Thyroid gland (tissue), 4 donors: ENCODE measurements at regions not wholly inside any gene's neighbourhood (a gene's known extent, or its start where the extent isn't known, plus 50 kb on each side); places are given as distances from the start of the nearest gene placed in this dataset.

ENCODE experiments used
- POLR2A ChIP-seq, 2 donors: fragments of 450-650 bp; IDR thresholded peaks; one replicate each; pipeline ENCODE4 v1.6.1; 2017; ENCODE audit warnings: antibody characterized with exemption in 2 of 2, mild to moderate bottlenecking in 2 of 2, moderate library complexity in 1 of 2
- TF ChIP-seq, protein P1 (sequence below), 6 experiments: fragments of 200-600 bp in 3 of 6; fragments of 450-650 bp in 3 of 6; sonication (generic) in 3 of 6; IDR thresholded peaks; one replicate each; pipeline ENCODE4 v1.5.1; 2016 to 2019; ENCODE audit warnings: antibody characterized with exemption in 6 of 6, mild to moderate bottlenecking in 2 of 6, inconsistent platforms in 1 of 6, moderate library complexity in 1 of 6

- TF ChIP-seq, protein P1, sequence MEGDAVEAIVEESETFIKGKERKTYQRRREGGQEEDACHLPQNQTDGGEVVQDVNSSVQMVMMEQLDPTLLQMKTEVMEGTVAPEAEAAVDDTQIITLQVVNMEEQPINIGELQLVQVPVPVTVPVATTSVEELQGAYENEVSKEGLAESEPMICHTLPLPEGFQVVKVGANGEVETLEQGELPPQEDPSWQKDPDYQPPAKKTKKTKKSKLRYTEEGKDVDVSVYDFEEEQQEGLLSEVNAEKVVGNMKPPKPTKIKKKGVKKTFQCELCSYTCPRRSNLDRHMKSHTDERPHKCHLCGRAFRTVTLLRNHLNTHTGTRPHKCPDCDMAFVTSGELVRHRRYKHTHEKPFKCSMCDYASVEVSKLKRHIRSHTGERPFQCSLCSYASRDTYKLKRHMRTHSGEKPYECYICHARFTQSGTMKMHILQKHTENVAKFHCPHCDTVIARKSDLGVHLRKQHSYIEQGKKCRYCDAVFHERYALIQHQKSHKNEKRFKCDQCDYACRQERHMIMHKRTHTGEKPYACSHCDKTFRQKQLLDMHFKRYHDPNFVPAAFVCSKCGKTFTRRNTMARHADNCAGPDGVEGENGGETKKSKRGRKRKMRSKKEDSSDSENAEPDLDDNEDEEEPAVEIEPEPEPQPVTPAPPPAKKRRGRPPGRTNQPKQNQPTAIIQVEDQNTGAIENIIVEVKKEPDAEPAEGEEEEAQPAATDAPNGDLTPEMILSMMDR (IDR thresholded peaks at IDR 0.05): no peak
- TF ChIP-seq POLR2A (IDR thresholded peaks at IDR 0.05): no peak
Measured at GRCh38 chr4:59400334-59400733, 1799.8 kb upstream of the ADGRL3 start.
